ENCODE measurements at regions not wholly inside any gene's neighbourhood (a gene's known extent, or its start where the extent isn't known, plus 50 kb on each side); places are given as distances from the start of the nearest gene placed in this dataset.

DNA sequence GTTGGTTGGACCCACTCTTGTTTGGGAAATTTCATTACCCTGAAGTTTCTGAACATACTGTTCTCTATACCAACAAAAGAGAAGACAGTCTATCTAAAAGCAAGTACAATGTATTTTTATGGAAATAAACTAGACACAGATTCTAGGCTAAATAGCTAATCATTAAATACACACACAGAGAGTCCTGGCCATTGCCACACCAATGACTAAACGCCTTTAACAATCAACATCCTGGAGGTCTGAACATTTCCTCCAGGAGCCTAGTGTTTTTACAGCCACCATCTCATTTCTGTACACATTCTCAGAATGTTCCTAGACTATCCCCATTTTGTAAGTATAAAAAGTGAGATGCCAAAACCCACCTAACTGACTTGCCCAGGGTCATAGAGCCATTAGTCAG, 141.6 kb upstream of the RREB1 start:
- TF ChIP-seq GATA3 (IDR thresholded peaks at IDR 0.05; ENCODE audit: low read depth, low read length) (no peak), GATA2 (IDR thresholded peaks at IDR 0.05; ENCODE audit: low read depth, low read length) (no peak)

DNA sequence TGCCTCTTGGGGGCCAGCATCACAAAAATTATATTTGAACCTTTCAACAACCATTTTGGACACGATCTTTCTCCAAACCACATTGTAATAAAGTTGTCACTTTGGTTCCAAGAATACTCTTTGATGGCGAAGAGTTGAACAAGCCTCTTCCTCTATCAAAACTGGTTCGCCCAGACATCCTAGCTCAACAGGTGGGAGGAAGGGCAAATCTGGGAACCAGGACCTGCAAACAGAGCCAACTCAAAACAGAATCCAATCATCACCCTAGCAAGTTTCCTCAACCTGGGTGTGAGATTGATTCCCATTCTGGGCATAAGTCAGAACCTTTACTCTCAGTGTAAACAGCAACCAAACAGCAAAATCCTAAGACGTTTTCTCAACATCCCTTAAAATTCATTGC, 141.2 kb upstream of the RREB1 start:
- no peak for TF ChIP-seq GATA2 (IDR thresholded peaks at IDR 0.05; ENCODE audit: low read depth, low read length)
- no peak for TF ChIP-seq GATA3 (IDR thresholded peaks at IDR 0.05; ENCODE audit: low read depth, low read length)

DNA sequence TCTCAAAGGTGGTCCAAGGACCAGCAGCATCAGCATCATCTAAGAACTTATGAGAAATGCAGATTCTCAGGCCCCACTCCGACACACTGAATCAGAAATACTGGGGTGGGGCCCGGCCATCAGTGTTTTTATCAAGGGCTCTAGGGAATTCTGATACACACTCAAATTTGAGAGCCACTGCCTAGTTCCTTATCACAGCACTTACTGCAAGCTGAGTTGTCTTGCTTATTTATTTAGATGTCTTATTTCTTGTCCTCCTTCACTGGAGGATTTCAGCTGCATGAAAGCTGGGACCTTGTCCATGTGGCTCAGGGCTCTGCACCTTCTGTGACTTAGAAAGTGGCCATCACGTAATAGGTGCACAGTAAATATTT, 139.4 kb upstream of the RREB1 start:
- no peak for TF ChIP-seq GATA3 (IDR thresholded peaks at IDR 0.05; ENCODE audit: low read depth, low read length)

DNA sequence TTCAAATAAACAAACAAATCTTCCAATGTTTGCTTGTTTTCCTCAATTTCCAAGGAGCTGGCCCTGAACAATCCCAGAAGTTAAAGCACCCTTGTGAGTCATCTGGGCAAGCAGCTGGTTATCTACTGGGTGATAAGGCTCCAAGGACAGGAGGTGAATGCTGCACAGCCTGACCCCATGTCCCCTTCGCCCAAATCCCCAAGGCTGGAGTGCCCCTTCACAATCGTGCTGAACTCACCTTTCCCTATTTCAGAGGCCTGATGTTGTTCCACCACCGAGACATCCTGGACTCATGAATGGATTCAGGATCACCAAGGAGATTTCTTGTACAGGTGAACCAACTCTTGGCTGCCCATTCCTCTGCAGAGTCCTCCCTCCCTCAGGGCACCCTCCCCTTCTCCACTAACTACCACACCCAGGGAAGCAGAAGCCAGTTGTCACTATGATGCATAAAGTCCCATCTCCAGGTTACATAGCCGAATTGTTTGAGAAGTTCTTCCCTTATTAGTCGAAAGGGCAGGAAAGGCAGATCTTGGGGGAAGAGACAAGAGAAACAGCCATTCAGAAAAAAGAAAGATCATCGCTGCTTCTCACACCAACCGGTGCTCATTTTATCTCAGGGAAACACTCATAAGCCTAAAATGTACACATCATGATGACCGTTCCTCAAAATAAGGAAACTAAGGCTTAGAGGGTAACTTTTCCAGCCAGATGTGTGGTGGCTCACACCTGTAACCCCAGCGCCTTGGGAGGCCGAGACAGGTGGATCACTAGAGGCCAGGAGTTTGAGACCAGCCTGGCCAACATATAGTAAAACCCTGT, 138.8 kb upstream of the RREB1 start:
- TF ChIP-seq GATA3 (IDR thresholded peaks at IDR 0.05; ENCODE audit: low read depth, low read length) (no peak), GATA2 (IDR thresholded peaks at IDR 0.05; ENCODE audit: low read depth, low read length) (no peak)

DNA sequence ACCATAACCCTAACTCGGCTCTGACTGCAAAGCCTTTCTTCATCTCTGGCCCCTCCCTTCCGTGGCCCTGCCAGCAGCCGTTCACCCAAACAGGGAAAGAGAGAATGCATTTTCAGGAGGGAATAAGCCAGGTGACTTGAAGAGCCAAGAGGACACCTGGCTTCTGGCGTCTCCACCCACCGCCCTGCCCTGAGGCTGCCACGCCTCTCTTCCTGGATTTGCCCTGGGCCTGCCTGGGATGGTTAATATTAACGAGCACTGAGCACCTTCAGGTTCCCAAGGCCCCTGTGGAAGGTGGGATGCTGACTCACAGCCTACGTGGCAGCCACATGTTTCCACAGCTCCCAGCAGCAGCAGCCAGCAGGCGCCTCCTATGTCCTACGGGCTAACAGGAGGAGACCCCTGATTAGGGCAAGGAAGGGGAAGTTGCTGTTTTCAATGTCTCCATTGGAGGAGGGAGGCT, 138.0 kb upstream of the RREB1 start:
- no peak for TF ChIP-seq GATA3 (IDR thresholded peaks at IDR 0.05; ENCODE audit: low read depth, low read length)
- no peak for TF ChIP-seq GATA2 (IDR thresholded peaks at IDR 0.05; ENCODE audit: low read depth, low read length)

DNA sequence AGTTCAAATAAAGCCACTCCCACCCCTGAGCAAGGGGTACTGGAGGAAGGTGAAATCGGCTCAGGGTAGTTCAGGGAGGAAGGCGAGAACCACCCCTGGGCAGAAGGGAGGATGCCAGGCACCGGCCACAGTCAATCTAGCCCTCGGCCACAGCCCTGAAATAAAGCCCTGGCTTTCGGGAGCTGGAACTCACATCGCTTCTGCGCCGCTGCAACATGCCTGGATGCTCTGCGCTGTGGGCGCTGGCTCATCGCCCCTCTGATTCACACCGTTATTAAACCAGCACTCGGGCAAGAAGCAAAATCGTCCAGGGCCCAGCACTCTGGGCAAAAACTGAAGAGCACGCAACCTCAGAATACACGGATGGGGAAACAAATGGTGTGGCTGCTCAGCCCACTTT, 136.9 kb upstream of the RREB1 start:
- TF ChIP-seq GATA3 (IDR thresholded peaks at IDR 0.05; ENCODE audit: low read depth, low read length) (no peak), GATA2 (IDR thresholded peaks at IDR 0.05; ENCODE audit: low read depth, low read length) (no peak)

DNA sequence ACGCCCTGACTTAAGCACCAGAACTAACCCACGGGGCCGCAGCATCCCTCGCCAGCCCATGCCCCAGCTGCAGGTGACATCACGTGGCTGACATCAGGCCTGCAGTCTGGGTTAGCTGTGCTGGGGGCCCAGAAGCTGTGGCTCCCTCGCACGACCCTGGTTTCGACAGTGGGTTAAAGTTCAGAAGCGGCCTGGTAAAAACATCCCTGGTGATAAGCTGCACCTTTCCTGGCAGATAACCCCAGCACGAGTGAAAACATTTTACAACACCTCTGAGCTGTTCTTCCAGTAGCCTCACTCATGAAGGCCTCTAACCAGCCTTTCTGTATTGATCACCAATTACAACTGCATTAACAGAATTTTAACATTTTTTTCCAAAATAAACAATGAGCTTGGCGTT, 136.4 kb upstream of the RREB1 start:
- TF ChIP-seq GATA3 (IDR thresholded peaks at IDR 0.05; ENCODE audit: low read depth, low read length): no peak
- TF ChIP-seq GATA2 (IDR thresholded peaks at IDR 0.05; ENCODE audit: low read depth, low read length): no peak

DNA sequence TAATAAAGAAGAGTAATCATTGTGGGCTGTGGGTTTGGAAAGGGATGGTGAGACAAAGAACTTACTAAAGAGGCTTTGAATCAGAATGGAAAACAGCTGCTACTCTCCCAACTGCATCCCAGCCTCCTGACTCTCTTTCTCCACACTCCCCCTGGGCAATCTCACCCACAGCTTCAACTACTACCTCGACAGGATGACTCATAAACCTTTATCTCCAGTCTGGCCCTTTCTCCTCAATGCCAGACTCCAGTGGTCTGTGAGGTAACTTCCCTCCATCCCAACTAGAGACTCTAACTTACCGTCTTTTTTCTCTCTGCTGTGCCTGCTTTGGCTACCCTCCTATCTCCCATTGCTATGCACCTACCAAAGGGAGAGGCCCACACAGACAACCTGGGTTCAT, 135.3 kb upstream of the RREB1 start:
- TF ChIP-seq GATA2 (IDR thresholded peaks at IDR 0.05; ENCODE audit: low read depth, low read length): no peak
- TF ChIP-seq GATA3 (IDR thresholded peaks at IDR 0.05; ENCODE audit: low read depth, low read length): no peak

DNA sequence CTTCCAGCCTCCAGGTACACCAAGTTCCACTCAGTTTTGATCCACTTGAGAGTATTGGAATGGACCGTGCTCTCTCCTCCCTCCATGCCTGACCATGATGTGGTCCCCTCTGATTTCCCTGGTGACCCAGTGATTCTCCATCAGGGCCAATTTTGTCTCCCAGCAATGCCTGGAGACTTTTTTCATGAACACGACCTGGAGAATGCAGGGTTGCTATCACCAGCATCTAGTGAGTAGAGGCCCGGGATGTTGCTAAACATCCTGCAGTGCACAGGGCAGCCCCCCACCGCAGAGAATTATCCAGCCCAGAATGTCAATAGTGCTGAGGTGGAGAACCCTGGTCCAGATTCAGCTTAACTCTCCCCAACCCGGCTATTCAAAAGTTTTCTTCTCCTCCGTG, 134.0 kb upstream of the RREB1 start:
- TF ChIP-seq GATA3 (IDR thresholded peaks at IDR 0.05; ENCODE audit: low read depth, low read length): no peak

DNA sequence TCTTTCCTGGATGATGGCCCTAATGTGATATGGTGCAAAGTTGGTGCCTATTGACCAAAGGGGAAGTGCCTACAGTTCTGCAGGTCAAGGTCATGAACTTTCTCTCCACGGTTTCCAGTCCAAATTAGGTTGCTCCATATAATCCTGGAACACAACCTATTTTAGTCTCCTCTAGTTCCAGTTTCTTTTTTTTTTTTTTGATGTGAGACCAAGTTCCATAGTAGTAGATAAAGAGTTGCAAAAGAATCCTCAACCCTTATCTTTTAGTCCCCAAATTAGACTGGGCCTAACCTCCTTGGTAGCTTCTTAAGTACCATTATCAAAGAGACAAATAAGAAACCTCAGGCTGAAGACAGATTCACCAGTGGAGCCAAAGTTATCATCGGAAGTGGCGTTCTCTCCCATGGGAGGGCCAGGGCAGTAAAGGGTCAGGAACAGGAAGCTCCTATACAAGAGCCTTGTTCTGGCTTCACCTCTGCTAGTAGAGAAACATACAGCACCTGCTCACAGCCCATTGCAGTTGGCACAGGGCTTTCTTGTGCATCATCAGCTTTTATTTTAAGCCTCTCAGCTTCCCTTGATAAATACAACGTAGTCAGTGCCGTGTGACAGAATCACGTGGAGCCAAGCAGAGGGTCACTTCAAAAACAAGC, 132.2 kb upstream of the RREB1 start:
- TF ChIP-seq GATA2 (IDR thresholded peaks at IDR 0.05; ENCODE audit: low read depth, low read length) (no peak), GATA3 (IDR thresholded peaks at IDR 0.05; ENCODE audit: low read depth, low read length) (no peak)

DNA sequence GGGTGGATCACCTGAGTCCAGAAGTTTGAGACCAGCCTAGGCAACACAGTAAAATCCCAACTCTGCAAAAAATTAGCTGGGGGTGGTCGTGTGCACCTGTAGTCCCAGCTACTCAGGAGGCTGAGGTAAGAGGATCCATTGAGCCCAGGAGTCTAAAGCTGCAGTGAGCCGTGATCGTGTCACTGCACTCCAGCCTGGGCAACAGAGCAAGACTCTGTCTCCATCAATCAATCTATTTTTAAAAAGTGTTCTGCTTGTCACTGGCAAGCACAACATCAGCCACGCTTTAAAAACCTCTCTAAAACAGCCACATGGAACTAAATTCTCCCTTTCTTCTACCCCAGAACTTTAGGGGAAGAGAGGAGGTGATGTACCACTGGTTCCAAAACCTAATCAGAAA, 131.6 kb upstream of the RREB1 start:
- TF ChIP-seq GATA2 (IDR thresholded peaks at IDR 0.05; ENCODE audit: low read depth, low read length) (no peak), GATA3 (IDR thresholded peaks at IDR 0.05; ENCODE audit: low read depth, low read length) (no peak)

DNA sequence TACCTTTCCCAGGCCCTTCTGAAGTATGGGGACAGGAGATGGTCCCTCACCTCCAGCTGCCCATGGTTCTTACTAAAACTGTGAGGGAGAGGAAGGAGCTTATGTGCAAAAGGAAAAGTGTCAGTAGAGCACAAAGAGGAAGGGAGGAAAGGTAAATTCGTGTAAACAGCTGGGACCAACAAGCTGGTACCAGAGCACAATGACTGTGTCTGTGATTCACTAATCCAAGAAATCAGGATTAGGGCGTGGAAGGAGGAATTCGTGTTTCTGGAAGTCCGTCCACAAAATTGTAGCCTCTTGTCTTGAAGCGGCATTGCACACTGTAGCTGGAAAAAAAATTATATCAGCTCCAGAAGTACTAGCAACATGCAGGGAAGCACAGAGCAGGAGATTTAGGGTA, 129.0 kb upstream of the RREB1 start:
- TF ChIP-seq GATA3 (IDR thresholded peaks at IDR 0.05; ENCODE audit: low read depth, low read length): no peak
- TF ChIP-seq GATA2 (IDR thresholded peaks at IDR 0.05; ENCODE audit: low read depth, low read length): no peak

DNA sequence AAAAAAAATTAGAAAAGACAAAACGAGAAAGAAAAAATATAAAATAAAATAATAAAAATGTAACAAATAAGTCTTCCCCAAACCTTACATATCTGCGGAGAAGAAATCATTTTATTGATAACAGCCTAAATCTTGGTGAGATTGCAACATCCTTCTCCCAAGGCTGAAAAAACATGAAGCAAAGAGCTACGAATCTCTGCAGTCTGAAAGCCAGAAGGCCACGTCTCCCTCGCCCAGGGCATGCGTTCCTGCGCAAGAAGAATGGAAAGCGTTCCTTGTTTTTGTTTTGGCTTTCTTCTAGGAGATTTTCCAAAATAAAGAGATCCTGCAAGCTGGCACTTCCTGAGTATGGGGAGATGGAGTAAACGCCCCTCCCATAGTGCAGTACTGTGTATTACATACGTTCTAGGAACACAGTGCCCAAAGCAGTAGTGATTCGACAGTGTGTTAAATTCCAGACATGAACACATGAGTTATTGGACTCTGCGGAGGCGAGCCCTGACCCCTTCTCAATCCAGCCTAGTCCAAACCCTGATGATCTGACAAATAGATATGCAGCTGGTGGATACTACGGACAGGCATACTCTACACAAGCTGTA, 126.7 kb upstream of the RREB1 start:
- TF ChIP-seq GATA3 (IDR thresholded peaks at IDR 0.05; ENCODE audit: low read depth, low read length): no peak
- TF ChIP-seq GATA2 (IDR thresholded peaks at IDR 0.05; ENCODE audit: low read depth, low read length): no peak

DNA sequence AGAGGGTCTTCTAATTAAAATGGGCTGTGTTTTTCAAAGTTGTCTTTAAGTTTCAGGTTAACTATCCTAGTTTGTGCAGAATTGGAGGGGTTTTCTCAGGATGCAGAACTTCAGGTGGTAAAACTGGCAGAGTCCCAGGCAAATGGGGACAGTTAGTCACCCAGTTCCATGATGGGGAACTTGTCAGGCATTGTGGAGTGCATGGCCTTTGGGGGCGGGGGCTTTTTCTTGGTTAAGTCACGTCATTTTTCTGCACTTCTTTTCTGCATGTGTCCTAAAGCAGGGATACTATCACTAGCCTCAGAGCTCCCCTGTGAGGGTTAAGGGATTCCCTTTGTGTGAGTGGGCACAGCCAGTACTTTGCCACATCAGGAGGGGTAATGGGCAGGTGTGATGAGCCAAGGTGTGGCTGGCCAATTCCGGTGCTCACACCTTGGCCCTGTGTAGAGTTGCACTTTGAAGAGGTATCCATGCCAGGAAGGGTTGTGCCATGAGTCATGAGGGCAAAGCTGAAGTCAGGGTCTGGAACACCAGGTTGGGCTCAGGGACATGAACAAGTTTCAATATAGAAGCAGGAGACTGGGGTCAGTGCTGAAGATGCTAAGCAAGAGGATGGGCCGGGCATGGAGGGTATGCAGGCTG, 126.0 kb upstream of the RREB1 start:
- no peak for TF ChIP-seq GATA2 (IDR thresholded peaks at IDR 0.05; ENCODE audit: low read depth, low read length)
- TF ChIP-seq GATA3 (IDR thresholded peaks at IDR 0.05; ENCODE audit: low read depth, low read length): no peak

DNA sequence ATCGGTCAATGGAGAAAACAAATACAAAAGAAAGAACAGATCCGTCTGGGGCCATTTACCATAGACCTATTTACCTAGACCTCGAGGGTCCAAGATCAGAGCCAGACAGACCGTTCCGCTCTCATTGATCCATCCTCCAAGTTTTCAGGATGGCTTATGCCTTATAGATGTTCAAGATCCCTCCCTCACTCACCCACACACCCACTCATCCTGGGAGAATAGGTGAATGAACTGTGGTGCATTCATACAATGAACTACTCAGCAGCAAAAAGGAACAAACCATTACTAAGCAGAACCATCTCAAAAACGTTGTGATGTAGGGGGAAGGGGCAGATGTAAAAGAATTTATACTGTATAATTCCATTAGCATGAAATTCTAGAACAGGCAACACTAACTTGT, 125.1 kb upstream of the RREB1 start:
- TF ChIP-seq GATA2 (IDR thresholded peaks at IDR 0.05; ENCODE audit: low read depth, low read length): no peak
- no peak for TF ChIP-seq GATA3 (IDR thresholded peaks at IDR 0.05; ENCODE audit: low read depth, low read length)

All from SH-SY5Y (cell line).